Activated T-cell treated with anti-CD3 and anti-CD28 coated beads, Interleukin-2, amount 50 U/mL, for 72 hours (primary cell): ENCODE measurements at regions not wholly inside any gene's neighbourhood (a gene's known extent, or its start where the extent isn't known, plus 50 kb on each side); places are given as distances from the start of the nearest gene placed in this dataset.
"Not testable (repeated sequence)": the region's sequence is repeated elsewhere in the genome, so short reads cannot be mapped to it uniquely, and the experiment has no call there.

ENCODE experiments used
- ATAC-seq, 2 donors: fragments of 150-1000 bp; cut with Tn5 transposase; replicated peaks in 1 of 2; 2 replicates each; pipeline ENCODE4 v1.10.0; 2021; ENCODE audit warnings: moderate library complexity in 2 of 2, mild to moderate bottlenecking in 1 of 2
- DNase-seq, 2 donors: peaks; one replicate each; pipeline ENCODE4 v3.0.0; 2021 to 2022; ENCODE audit warnings: mixed read lengths in 1 of 2
- H3K27ac Mint-ChIP-seq: one replicate; pipeline ENCODE4 v1.8.0; 2022; ENCODE audit warnings: mild to moderate bottlenecking, moderate library complexity, mixed read lengths
- H3K27me3 Mint-ChIP-seq: one replicate; pipeline ENCODE4 v1.8.0; 2022; ENCODE audit warnings: low read depth, mixed read lengths
- H3K36me3 Mint-ChIP-seq, 2 donors: one replicate each; pipeline ENCODE4 v1.8.0; 2022; ENCODE audit warnings: mixed read lengths in 2 of 2, mild to moderate bottlenecking in 1 of 2; ENCODE audit not compliant: insufficient read depth in 2 of 2
- H3K4me1 Mint-ChIP-seq: one replicate; pipeline ENCODE4 v1.8.0; 2022; ENCODE audit warnings: low read depth, mixed read lengths
- H3K4me3 Mint-ChIP-seq, 2 donors: one replicate each; pipeline ENCODE4 v1.8.0; 2022; ENCODE audit warnings: mild to moderate bottlenecking in 2 of 2, mixed read lengths in 2 of 2, moderate library complexity in 2 of 2
- H3K9me3 Mint-ChIP-seq, 2 donors: one replicate each; pipeline ENCODE4 v1.8.0; 2022; ENCODE audit warnings: mixed read lengths in 2 of 2

DNA sequence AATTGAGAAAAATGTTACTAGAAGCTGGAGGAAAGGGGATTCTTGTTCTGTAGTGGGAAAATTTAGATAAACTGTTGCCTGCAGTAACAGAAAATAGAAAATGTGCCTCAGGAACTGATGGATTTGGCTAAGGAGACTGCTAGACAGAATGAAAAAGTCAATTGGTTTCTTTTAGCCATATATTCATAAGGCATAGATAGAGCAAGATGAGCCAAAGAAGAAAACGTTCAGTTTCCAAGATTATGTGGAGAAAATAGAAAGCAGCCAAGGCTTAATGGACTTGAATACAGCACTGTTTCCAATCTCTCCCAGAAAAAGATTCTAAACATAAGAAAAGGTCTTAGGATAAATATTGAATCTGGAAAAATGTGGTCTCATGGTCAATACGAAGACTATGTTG lies 115.1 kb upstream of the TCF21 start:
- DNase-seq (no peak), ATAC-seq (no peak)
- H3K27ac Mint-ChIP-seq: no peak overlapping the region
- H3K4me3 Mint-ChIP-seq: no peak overlapping the region
- H3K4me1 Mint-ChIP-seq: no peaks in the 10 kb centered on the region
- no peaks in the 10 kb centered on the region for H3K36me3 Mint-ChIP-seq
- H3K9me3 Mint-ChIP-seq: no peaks in the 10 kb centered on the region
- peaks cover 8% of the 10 kb centered on the region for H3K27me3 Mint-ChIP-seq

DNA sequence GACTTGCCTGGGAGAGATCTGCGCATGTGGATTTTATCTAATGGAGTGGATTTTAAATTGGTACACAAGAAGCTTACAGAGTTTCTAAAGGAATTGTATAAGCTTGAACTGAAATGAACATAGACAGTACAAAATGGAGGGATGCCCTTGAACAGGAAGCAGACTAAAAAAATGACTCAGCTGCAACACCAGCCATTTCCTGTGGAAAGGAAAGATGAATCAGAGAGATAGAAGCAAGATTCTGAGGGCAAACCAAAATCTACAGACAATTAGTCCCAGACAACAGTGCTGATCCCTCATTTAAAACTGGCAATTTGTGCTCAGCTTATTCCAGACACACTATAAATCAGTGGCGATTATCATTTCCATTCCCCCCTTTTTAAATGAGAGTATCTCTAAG lies 114.6 kb upstream of the TCF21 start:
- Mint-ChIP-seq H3K4me1 (no peaks in the 10 kb centered on the region), H3K9me3 (no peaks in the 10 kb centered on the region), H3K27ac (no peak overlapping the region), H3K36me3 (no peaks in the 10 kb centered on the region), H3K27me3 (peaks cover 8% of the 10 kb centered on the region), H3K4me3 (no peak overlapping the region)
- ATAC-seq (no peak), DNase-seq (no peak)

DNA sequence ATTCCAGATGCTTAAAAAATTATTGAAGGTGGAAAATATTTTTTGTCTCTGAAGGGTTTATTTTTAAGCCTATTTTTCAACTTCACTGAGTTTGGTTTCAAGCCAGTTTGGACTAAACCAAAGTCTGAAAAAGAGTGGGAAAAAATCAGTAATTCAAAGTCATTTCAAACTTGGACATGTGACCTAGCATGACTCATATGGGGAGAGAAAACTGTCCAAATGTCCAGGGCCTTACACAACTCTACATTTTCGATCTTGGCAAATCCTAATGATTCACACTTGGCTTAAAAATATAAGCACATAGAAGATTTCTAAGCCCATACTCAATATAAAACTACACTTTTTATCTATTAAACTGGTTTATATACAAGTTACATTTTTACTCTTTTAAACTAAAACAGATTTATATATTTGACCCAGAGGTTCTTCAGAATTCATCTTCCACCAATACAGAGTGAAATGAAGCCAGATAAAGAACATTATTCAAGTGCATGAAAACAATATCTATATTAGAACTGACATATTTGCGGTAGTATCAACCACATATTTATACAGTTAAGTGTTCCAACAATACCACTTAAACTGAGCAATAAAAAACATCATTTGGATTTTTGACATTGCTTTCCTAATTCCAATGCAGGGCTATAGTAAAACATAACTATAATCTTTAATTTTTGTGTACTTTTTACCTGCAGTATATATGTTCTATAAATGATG lies 110.3 kb upstream of the TCF21 start:
- ATAC-seq (no peak), DNase-seq (no peak)
- no peak overlapping the region for H3K27ac Mint-ChIP-seq
- H3K27me3 Mint-ChIP-seq: no peaks in the 10 kb centered on the region
- H3K9me3 Mint-ChIP-seq: no peaks in the 10 kb centered on the region
- H3K36me3 Mint-ChIP-seq: no peaks in the 10 kb centered on the region
- H3K4me1 Mint-ChIP-seq: no peaks in the 10 kb centered on the region
- no peak overlapping the region for H3K4me3 Mint-ChIP-seq

DNA sequence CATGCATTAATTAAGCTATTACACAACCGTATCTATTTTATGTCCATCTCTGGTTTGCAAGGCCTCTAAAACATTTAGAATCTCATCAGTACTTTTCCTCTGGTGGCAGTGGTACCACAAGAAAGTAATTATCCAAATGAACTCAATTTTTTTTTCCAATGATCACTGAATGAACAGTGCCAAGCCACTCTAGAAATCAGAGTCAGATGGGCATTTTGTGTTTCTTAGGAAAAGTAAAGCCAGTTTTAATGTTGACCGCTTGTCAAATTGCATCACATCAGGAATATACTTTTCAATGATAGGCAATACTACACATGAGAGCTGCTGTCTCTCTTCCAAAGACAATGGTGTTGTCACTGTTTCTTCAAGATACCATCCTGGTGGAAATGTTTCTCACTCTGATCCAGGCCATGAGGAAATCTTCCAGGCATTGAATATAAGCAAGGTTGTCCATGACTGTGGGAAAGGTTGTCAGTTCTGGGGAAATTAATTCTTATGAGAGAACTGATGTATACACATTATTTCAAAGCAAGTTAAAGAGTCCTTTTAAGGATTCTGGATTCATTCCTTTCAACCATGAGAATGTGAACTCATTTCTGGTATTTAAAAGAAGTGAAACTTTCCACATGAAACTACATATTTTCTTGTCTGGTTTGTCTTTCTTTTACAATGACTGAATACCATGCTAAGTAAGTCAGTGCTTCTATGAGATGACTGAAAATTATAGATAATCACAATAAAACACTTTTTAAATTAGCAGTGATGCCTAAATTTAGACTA lies 108.8 kb upstream of the TCF21 start:
- Mint-ChIP-seq H3K9me3 (no peaks in the 10 kb centered on the region), H3K4me1 (no peaks in the 10 kb centered on the region), H3K27me3 (no peaks in the 10 kb centered on the region), H3K4me3 (no peak overlapping the region), H3K27ac (no peak overlapping the region), H3K36me3 (no peaks in the 10 kb centered on the region)
- DNase-seq: no peak
- no peak for ATAC-seq

DNA sequence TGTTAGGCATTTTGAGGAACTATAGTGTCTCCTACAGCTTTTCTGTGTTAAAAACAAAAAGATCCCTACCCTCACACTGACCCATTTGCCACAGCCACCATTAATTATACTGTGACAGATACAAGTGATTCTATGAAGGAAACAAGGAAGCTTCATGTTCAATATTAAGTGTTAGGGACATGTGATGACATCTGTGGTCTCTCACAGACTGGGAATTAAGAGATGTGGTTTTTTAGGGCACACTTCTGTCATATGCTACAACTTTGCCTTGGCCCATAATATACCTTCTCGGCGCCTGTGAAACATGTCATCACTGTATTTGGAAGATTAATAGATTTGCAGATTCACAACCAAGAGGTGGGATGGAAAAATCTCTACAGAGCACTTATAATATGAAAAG lies 102.9 kb upstream of the TCF21 start:
- Mint-ChIP-seq H3K27me3 (peaks cover 10% of the 10 kb centered on the region), H3K4me3 (no peak overlapping the region), H3K4me1 (no peaks in the 10 kb centered on the region), H3K27ac (no peak overlapping the region), H3K36me3 (no peaks in the 10 kb centered on the region), H3K9me3 (peaks cover 0 to 2% of the 10 kb centered on the region in 2 donors)
- DNase-seq: no peak
- no peak for ATAC-seq

GRCh38 chr6:133787122-133787521 lies 101.8 kb upstream of the TCF21 start:
- H3K27ac Mint-ChIP-seq: no peak overlapping the region
- no peak for ATAC-seq
- peaks cover 10% of the 10 kb centered on the region for H3K27me3 Mint-ChIP-seq

GRCh38 chr6:133787859-133788505 lies 100.9 kb upstream of the TCF21 start:
- H3K36me3 Mint-ChIP-seq: no peaks in the 10 kb centered on the region
- no peak for ATAC-seq
- DNase-seq: no peak
- peaks cover 10% of the 10 kb centered on the region for H3K27me3 Mint-ChIP-seq
- H3K4me1 Mint-ChIP-seq: no peaks in the 10 kb centered on the region
- H3K4me3 Mint-ChIP-seq: no peak overlapping the region
- peaks cover under 1 to 2% of the 10 kb centered on the region in 2 donors for H3K9me3 Mint-ChIP-seq
- H3K27ac Mint-ChIP-seq: no peak overlapping the region

More at GRCh38 chr6:133787122-133787521, 101.8 kb upstream of the TCF21 start:
- peaks cover 0 to 2% of the 10 kb centered on the region in 2 donors for H3K9me3 Mint-ChIP-seq
- DNase-seq: no peak
- no peaks in the 10 kb centered on the region for H3K4me1 Mint-ChIP-seq
- no peaks in the 10 kb centered on the region for H3K36me3 Mint-ChIP-seq
- no peak overlapping the region for H3K4me3 Mint-ChIP-seq

- H3K4me1 Mint-ChIP-seq: no peaks in the 10 kb centered on the region
- H3K27ac Mint-ChIP-seq: no peak overlapping the region
- H3K4me3 Mint-ChIP-seq: no peak overlapping the region
- peaks cover 2% of the 10 kb centered on the region in 2 donors for H3K9me3 Mint-ChIP-seq
- peaks cover 10% of the 10 kb centered on the region for H3K27me3 Mint-ChIP-seq
- ATAC-seq (peak in 1 of 2 donors; percentile 47), DNase-seq (no peak)
- no peaks in the 10 kb centered on the region for H3K36me3 Mint-ChIP-seq
Measured at GRCh38 chr6:133788556-133788955, 100.4 kb upstream of the TCF21 start.

DNA sequence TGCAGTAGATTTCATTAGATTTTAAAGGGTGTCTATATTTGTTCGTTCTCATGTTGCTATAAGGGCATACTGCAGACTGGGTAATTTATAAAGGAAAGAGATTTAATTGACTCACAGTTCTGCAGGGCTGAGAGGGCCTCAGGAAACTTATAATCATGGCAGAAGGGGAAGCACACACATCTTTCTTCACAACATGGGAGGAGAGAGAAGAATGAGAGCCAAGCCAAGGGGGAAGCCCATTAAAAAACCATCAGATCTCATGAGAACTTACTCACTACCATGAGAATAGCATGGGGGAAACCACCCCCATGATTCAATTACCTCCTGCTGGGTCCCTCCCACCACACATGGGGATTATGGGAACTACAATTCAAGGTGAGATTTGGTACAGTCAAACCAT lies 99.5 kb upstream of the TCF21 start:
- ATAC-seq, H3K4me1 Mint-ChIP-seq, DNase-seq, H3K9me3 Mint-ChIP-seq, H3K4me3 Mint-ChIP-seq, H3K27ac Mint-ChIP-seq, H3K36me3 Mint-ChIP-seq, H3K27me3 Mint-ChIP-seq: not testable (repeated sequence)

GRCh38 chr6:133790756-133791155 lies 98.2 kb upstream of the TCF21 start:
- not testable (repeated sequence) for DNase-seq, H3K27ac Mint-ChIP-seq, H3K9me3 Mint-ChIP-seq, H3K4me3 Mint-ChIP-seq, ATAC-seq, H3K4me1 Mint-ChIP-seq, H3K36me3 Mint-ChIP-seq
- H3K27me3 Mint-ChIP-seq: peaks cover 16% of the 10 kb centered on the region

DNA sequence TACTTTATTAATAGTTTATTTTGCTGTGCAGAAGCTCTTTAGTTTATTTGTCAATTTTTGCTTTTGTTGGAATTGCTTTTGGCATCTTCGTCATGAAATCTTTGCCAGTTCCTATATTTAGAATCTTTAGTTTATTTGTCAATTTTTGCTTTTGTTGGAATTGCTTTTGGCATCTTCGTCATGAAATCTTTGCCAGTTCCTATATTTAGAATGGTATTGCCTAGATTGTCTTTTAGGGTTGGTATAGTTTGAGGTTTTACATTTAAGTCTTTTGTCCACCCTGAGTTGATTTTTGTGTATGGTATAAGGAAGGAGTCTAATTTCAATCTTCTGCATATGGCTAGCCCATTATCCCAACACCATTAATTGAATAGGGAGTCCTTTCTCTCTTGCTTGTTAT lies 93.9 kb upstream of the TCF21 start:
- H3K36me3 Mint-ChIP-seq, H3K27me3 Mint-ChIP-seq, H3K4me1 Mint-ChIP-seq, ATAC-seq, DNase-seq, H3K27ac Mint-ChIP-seq, H3K4me3 Mint-ChIP-seq: not testable (repeated sequence)
- peaks cover 3 to 10% of the 10 kb centered on the region in 2 donors for H3K9me3 Mint-ChIP-seq

GRCh38 chr6:133796235-133796634 lies 92.7 kb upstream of the TCF21 start:
- H3K9me3 Mint-ChIP-seq: peaks cover 3 to 10% of the 10 kb centered on the region in 2 donors
- H3K27ac Mint-ChIP-seq: no peak overlapping the region
- H3K36me3 Mint-ChIP-seq: no peaks in the 10 kb centered on the region
- H3K4me3 Mint-ChIP-seq: no peak overlapping the region
- peaks cover 8% of the 10 kb centered on the region for H3K27me3 Mint-ChIP-seq
- ATAC-seq (no peak), DNase-seq (no peak)
- H3K4me1 Mint-ChIP-seq: no peaks in the 10 kb centered on the region

GRCh38 chr6:133799043-133799442 lies 89.9 kb upstream of the TCF21 start:
- H3K4me1 Mint-ChIP-seq: no peaks in the 10 kb centered on the region
- no peaks in the 10 kb centered on the region for H3K36me3 Mint-ChIP-seq
- H3K9me3 Mint-ChIP-seq: peaks cover 3 to 8% of the 10 kb centered on the region in 2 donors
- DNase-seq: no peak
- no peak overlapping the region for H3K27ac Mint-ChIP-seq
- peaks cover 18% of the 10 kb centered on the region for H3K27me3 Mint-ChIP-seq
- H3K4me3 Mint-ChIP-seq: no peak overlapping the region
- no peak for ATAC-seq
